Nucleus accumbens (tissue), 56 donors: ENCODE measurements at regions not wholly inside any gene's neighbourhood (a gene's known extent, or its start where the extent isn't known, plus 50 kb on each side); places are given as distances from the start of the nearest gene placed in this dataset.

Experiments used
- DNase-seq, 56 donors: peaks; one replicate each; lab custom pipeline; 2025; lab: John Stamatoyannopoulos, UW

- no peak for DNase-seq
These were observed 57.6 kb upstream of the RNF152 start for GRCh38 chr18:61950371-61950770.

GRCh38 chr18:61949946-61950345, 57.1 kb upstream of the RNF152 start:
- no peak for DNase-seq

- no peak for DNase-seq
These were observed 56.1 kb upstream of the RNF152 start for GRCh38 chr18:61948846-61949438.

GRCh38 chr18:61948281-61948741, 55.5 kb upstream of the RNF152 start:
- DNase-seq = no peak

GRCh38 chr18:61946449-61946848, 53.6 kb upstream of the RNF152 start:
- no peak for DNase-seq

GRCh38 chr18:61943175-61943964, 50.6 kb upstream of the RNF152 start:
- no peak for DNase-seq
